ENCODE measurements at regions not wholly inside any gene's neighbourhood (a gene's known extent, or its start where the extent isn't known, plus 50 kb on each side); places are given as distances from the start of the nearest gene placed in this dataset.

GRCh38 chr5:54612711-54613110, 95.2 kb downstream of the SNX18 start:
- TF ChIP-seq CTCF (IDR thresholded peaks at IDR 0.05) (no peak), POLR2A (IDR thresholded peaks at IDR 0.05) (no peak)

Measured in right lobe of liver (tissue), 4 donors.